HL-60 (cell line): ENCODE measurements at regions not wholly inside any gene's neighbourhood (a gene's known extent, or its start where the extent isn't known, plus 50 kb on each side); places are given as distances from the start of the nearest gene placed in this dataset.

Experiments used
- DNase-seq, 2 experiments: peaks; one replicate each; pipeline ENCODE4 v3.0.0-alpha.2; 2010 to 2020; ENCODE audit warnings: low read depth in 1 of 2, low spot score in 1 of 2
- H3K27ac ChIP-seq: fragments of 250-450 bp; sonication (Bioruptor Pico); replicated peaks from 2 replicates; pipeline ENCODE4 v1.5.1; 2020; ENCODE audit warnings: mild to moderate bottlenecking, moderate library complexity
- H3K27me3 ChIP-seq: fragments of 250-450 bp; sonication (Bioruptor Pico); 2 replicates; pipeline ENCODE4 v1.5.1; 2021; ENCODE audit warnings: mild to moderate bottlenecking, moderate library complexity; ENCODE audit not compliant: insufficient read depth, poor library complexity, severe bottlenecking
- H3K4me3 ChIP-seq: replicated peaks from 2 replicates; pipeline ENCODE4 v1.5.1; 2011; ENCODE audit warnings: mild to moderate bottlenecking, control low read depth, low read length; ENCODE audit not compliant: insufficient read depth
- CTCF ChIP-seq: IDR thresholded peaks from one replicate; pipeline ENCODE4 v1.5.1; 2011; ENCODE audit warnings: low read length, control low read depth, inconsistent platforms; ENCODE audit not compliant: insufficient read depth
- GABPA ChIP-seq: IDR thresholded peaks from 2 replicates; pipeline ENCODE4 v1.6.1; 2012; ENCODE audit warnings: low read depth
- POLR2AphosphoS5 ChIP-seq: IDR thresholded peaks from 2 replicates; pipeline ENCODE4 v1.6.1; 2012; ENCODE audit warnings: low read depth
- REST ChIP-seq: IDR thresholded peaks from 2 replicates; pipeline ENCODE4 v1.6.1; 2012; ENCODE audit warnings: low read depth; ENCODE audit not compliant: insufficient replicate concordance
- SPI1 ChIP-seq: IDR thresholded peaks from 2 replicates; pipeline ENCODE4 v1.6.1; 2012; ENCODE audit warnings: low read depth, mild to moderate bottlenecking, borderline replicate concordance

- H3K27me3 ChIP-seq: no peaks in the 10 kb centered on the region
- TF ChIP-seq POLR2AphosphoS5: no peak
- TF ChIP-seq REST: no peak
- TF ChIP-seq CTCF: no peak
- no peak for TF ChIP-seq SPI1
- no peak for TF ChIP-seq GABPA
- no peak for DNase-seq
These were observed 250.8 kb downstream of the DLL1 start for GRCh38 chr6:170040115-170040500.

GRCh38 chr6:170039156-170040114 is 251.4 kb downstream of the DLL1 start:
- no peak for DNase-seq
- Histone ChIP-seq H3K4me3 (no peak overlapping the region), H3K27ac (no peak overlapping the region), H3K27me3 (no peaks in the 10 kb centered on the region)
- TF ChIP-seq GABPA (no peak), REST (no peak), CTCF (no peak), POLR2AphosphoS5 (no peak), SPI1 (no peak)

More at GRCh38 chr6:170040115-170040500, 250.8 kb downstream of the DLL1 start:
- Histone ChIP-seq H3K27ac (no peak overlapping the region), H3K4me3 (no peak overlapping the region)

GRCh38 chr6:170038708-170039107 is 252.2 kb downstream of the DLL1 start:
- TF ChIP-seq CTCF (no peak), SPI1 (no peak), POLR2AphosphoS5 (no peak), REST (no peak), GABPA (no peak)

More at GRCh38 chr6:170038708-170039107, 252.2 kb downstream of the DLL1 start:
- H3K27ac ChIP-seq: no peak overlapping the region
- no peak overlapping the region for H3K4me3 ChIP-seq
- H3K27me3 ChIP-seq: no peaks in the 10 kb centered on the region
- DNase-seq: no peak
